ENCODE measurements at regions not wholly inside any gene's neighbourhood (a gene's known extent, or its start where the extent isn't known, plus 50 kb on each side); places are given as distances from the start of the nearest gene placed in this dataset.

- H3K27ac ChIP-seq, result no peak overlapping the region
- H3K36me3 ChIP-seq, result no peaks in the 10 kb centered on the region
- no peak overlapping the region for H3K4me3 ChIP-seq
- 70 to 81% methylated on average over 3 to 4 of the region's 4 CpGs for WGBS, 2 donors (ENCODE audit: low coverage in 1 of 2)
- no peak for TF ChIP-seq CTCF (IDR thresholded peaks at IDR 0.05)
- no peak for TF ChIP-seq POLR2AphosphoS5 (IDR thresholded peaks at IDR 0.05)
- no peaks in the 10 kb centered on the region for H3K27me3 ChIP-seq
- no peaks in the 10 kb centered on the region for H3K4me1 ChIP-seq
- ATAC-seq, result no peak
- peaks cover 0 to 9% (median 0%) of the 10 kb centered on the region in 3 donors for H3K9me3 ChIP-seq
Observed at GRCh38 chr6:100944644-100945043, 63.5 kb upstream of the ASCC3 start.

- no peak for TF ChIP-seq POLR2AphosphoS5 (IDR thresholded peaks at IDR 0.05)
- WGBS, 2 donors (ENCODE audit: low coverage in 1 of 2), result 65 to 66% methylated on average over 2 to 3 of the region's 4 CpGs
- no peak for ATAC-seq
- Histone ChIP-seq H3K36me3 (no peaks in the 10 kb centered on the region), H3K27ac (no peak overlapping the region), H3K9me3 (peaks cover 0 to 9% (median 0%) of the 10 kb centered on the region in 3 donors), H3K4me3 (no peak overlapping the region), H3K27me3 (no peaks in the 10 kb centered on the region), H3K4me1 (no peaks in the 10 kb centered on the region)
Observed at GRCh38 chr6:100946021-100946540, 65.0 kb upstream of the ASCC3 start.

- no peak overlapping the region for H3K4me3 ChIP-seq
- H3K9me3 ChIP-seq, result peaks cover 0 to 9% (median 0%) of the 10 kb centered on the region in 3 donors
- no peak overlapping the region for H3K27ac ChIP-seq
- H3K4me1 ChIP-seq, result no peaks in the 10 kb centered on the region
- H3K27me3 ChIP-seq, result no peaks in the 10 kb centered on the region
- TF ChIP-seq CTCF (IDR thresholded peaks at IDR 0.05) (no peak), EP300 (IDR thresholded peaks at IDR 0.05) (no peak), POLR2A (IDR thresholded peaks at IDR 0.05) (no peak), POLR2AphosphoS5 (IDR thresholded peaks at IDR 0.05) (no peak)
- H3K36me3 ChIP-seq, result no peaks in the 10 kb centered on the region
- ATAC-seq, result no peak
- whole genome bisulfite sequencing, 2 donors (ENCODE audit: low coverage in 1 of 2), result 68 to 100% methylated on average over 2 to 3 of the region's 3 CpGs
Observed at GRCh38 chr6:100946711-100947110, 65.6 kb upstream of the ASCC3 start.

- no peak for ATAC-seq
- Histone ChIP-seq H3K27ac (no peak overlapping the region), H3K27me3 (no peaks in the 10 kb centered on the region), H3K4me1 (no peaks in the 10 kb centered on the region), H3K36me3 (no peaks in the 10 kb centered on the region), H3K4me3 (no peak overlapping the region), H3K9me3 (peaks cover 0 to 9% (median 0%) of the 10 kb centered on the region in 3 donors)
- 26 to 34% methylated on average over 3 of the region's 3 CpGs for WGBS, 2 donors (ENCODE audit: low coverage in 1 of 2)
- TF ChIP-seq CTCF (IDR thresholded peaks at IDR 0.05), result no peak
- no peak for TF ChIP-seq POLR2AphosphoS5 (IDR thresholded peaks at IDR 0.05)
- TF ChIP-seq EP300 (IDR thresholded peaks at IDR 0.05), result no peak
- TF ChIP-seq POLR2A (IDR thresholded peaks at IDR 0.05), result no peak
Observed at GRCh38 chr6:100948381-100949133, 67.4 kb upstream of the ASCC3 start.

DNA sequence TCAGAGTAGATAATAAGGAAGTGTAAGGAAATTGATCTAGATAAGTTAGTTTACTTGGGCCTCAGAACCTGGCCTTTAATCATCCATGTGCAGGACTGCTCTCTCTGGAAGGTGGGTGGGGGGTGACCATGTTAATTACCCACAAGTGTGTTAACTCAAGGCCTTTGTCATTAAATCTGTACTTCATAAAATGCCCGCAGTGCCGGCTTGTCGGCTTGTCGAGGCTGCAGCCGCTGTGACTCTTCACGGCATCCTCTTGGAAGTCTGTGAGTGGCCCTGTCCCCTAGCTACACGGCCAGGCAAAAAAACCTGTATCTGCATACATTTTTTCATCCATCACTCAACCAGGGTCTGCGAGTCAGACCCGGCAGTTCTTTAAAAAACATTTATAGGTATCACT, 70.9 kb upstream of the ASCC3 start:
- no peak overlapping the region for H3K27ac ChIP-seq
- no peaks in the 10 kb centered on the region for H3K36me3 ChIP-seq
- no peak overlapping the region for H3K4me3 ChIP-seq
- ATAC-seq, result no peak
- H3K9me3 ChIP-seq, result peaks cover 0 to 9% (median 0%) of the 10 kb centered on the region in 3 donors
- TF ChIP-seq POLR2A (IDR thresholded peaks at IDR 0.05), result no peak
- TF ChIP-seq CTCF (IDR thresholded peaks at IDR 0.05), result no peak
- TF ChIP-seq EP300 (IDR thresholded peaks at IDR 0.05), result no peak
- TF ChIP-seq POLR2AphosphoS5 (IDR thresholded peaks at IDR 0.05), result no peak
- no peaks in the 10 kb centered on the region for H3K27me3 ChIP-seq
- WGBS, 2 donors (ENCODE audit: low coverage in 1 of 2), result 73 to 79% methylated on average over 7 to 9 of the region's 9 CpGs
- H3K4me1 ChIP-seq, result no peaks in the 10 kb centered on the region

Measured in gastroesophageal sphincter (tissue), 4 donors.